ENCODE measurements at regions not wholly inside any gene's neighbourhood (a gene's known extent, or its start where the extent isn't known, plus 50 kb on each side); places are given as distances from the start of the nearest gene placed in this dataset.

GRCh38 chr10:62718585-62718984 is 85.9 kb upstream of the ADO start:
- Histone ChIP-seq H3K27me3 (ENCODE audit: control insufficient read depth in 1 of 2, insufficient read depth in 2 of 2, low read length in 2 of 2) (no peaks in the 10 kb centered on the region), H3K9me3 (ENCODE audit: control insufficient read depth in 2 of 2, insufficient read depth in 1 of 2, low read depth in 1 of 2, low read length in 1 of 2) (no peaks in the 10 kb centered on the region), H3K4me1 (ENCODE audit: control insufficient read depth in 2 of 2, insufficient read depth in 2 of 2, low read length in 1 of 2) (no peaks in the 10 kb centered on the region), H3K27ac (ENCODE audit: low read depth in 2 of 2, low read length in 1 of 2) (no peak overlapping the region), H3K36me3 (ENCODE audit: control insufficient read depth in 2 of 2, insufficient read depth in 2 of 2, low read length in 1 of 2) (no peaks in the 10 kb centered on the region), H3K4me3 (ENCODE audit: low read depth in 1 of 2, low read length in 2 of 2) (no peak overlapping the region)
- 64 to 77% methylated on average over 5 of the region's 5 CpGs for WGBS, 2 donors

DNA sequence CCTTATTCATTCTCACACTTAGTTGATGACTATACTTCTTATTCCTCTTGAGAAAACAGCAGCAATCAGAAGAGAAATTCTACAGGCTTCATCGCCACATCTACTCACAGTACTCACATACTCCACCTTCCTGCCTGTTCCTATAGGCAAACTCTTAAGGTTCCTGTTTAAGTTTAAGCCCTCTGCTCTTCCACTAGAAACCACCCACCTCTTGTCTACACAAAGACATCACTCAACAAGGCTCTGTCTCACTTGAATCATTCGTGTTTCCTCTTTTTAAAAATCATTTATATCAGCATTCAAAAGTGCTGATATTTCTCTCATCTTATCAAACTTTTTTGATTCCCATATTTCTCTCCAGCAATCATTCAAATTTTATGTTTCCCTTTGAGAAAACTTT is 85.5 kb upstream of the ADO start:
- H3K4me3 ChIP-seq (ENCODE audit: low read depth in 1 of 2, low read length in 2 of 2) = no peak overlapping the region
- H3K27ac ChIP-seq (ENCODE audit: low read depth in 2 of 2, low read length in 1 of 2) = no peak overlapping the region
- H3K4me1 ChIP-seq (ENCODE audit: control insufficient read depth in 2 of 2, insufficient read depth in 2 of 2, low read length in 1 of 2) = no peaks in the 10 kb centered on the region
- H3K27me3 ChIP-seq (ENCODE audit: control insufficient read depth in 1 of 2, insufficient read depth in 2 of 2, low read length in 2 of 2) = no peaks in the 10 kb centered on the region
- no peaks in the 10 kb centered on the region for H3K36me3 ChIP-seq (ENCODE audit: control insufficient read depth in 2 of 2, insufficient read depth in 2 of 2, low read length in 1 of 2)
- WGBS, 2 donors = 68 to 76% methylated on average over 2 of the region's 2 CpGs
- no peaks in the 10 kb centered on the region for H3K9me3 ChIP-seq (ENCODE audit: control insufficient read depth in 2 of 2, insufficient read depth in 1 of 2, low read depth in 1 of 2, low read length in 1 of 2)

- Histone ChIP-seq H3K9me3 (ENCODE audit: control insufficient read depth in 2 of 2, insufficient read depth in 1 of 2, low read depth in 1 of 2, low read length in 1 of 2) (no peaks in the 10 kb centered on the region), H3K36me3 (ENCODE audit: control insufficient read depth in 2 of 2, insufficient read depth in 2 of 2, low read length in 1 of 2) (no peaks in the 10 kb centered on the region), H3K27me3 (ENCODE audit: control insufficient read depth in 1 of 2, insufficient read depth in 2 of 2, low read length in 2 of 2) (no peaks in the 10 kb centered on the region), H3K4me1 (ENCODE audit: control insufficient read depth in 2 of 2, insufficient read depth in 2 of 2, low read length in 1 of 2) (no peaks in the 10 kb centered on the region), H3K4me3 (ENCODE audit: low read depth in 1 of 2, low read length in 2 of 2) (no peak overlapping the region), H3K27ac (ENCODE audit: low read depth in 2 of 2, low read length in 1 of 2) (no peak overlapping the region)
- WGBS, 2 donors = 85 to 87% methylated on average over 4 of the region's 4 CpGs
These were observed 82.8 kb upstream of the ADO start for GRCh38 chr10:62721687-62722086.

- Histone ChIP-seq H3K27ac (ENCODE audit: low read depth in 2 of 2, low read length in 1 of 2) (no peak overlapping the region), H3K4me1 (ENCODE audit: control insufficient read depth in 2 of 2, insufficient read depth in 2 of 2, low read length in 1 of 2) (no peaks in the 10 kb centered on the region), H3K36me3 (ENCODE audit: control insufficient read depth in 2 of 2, insufficient read depth in 2 of 2, low read length in 1 of 2) (no peaks in the 10 kb centered on the region), H3K4me3 (ENCODE audit: low read depth in 1 of 2, low read length in 2 of 2) (no peak overlapping the region), H3K9me3 (ENCODE audit: control insufficient read depth in 2 of 2, insufficient read depth in 1 of 2, low read depth in 1 of 2, low read length in 1 of 2) (no peaks in the 10 kb centered on the region), H3K27me3 (ENCODE audit: control insufficient read depth in 1 of 2, insufficient read depth in 2 of 2, low read length in 2 of 2) (no peaks in the 10 kb centered on the region)
These were observed 81.1 kb upstream of the ADO start for GRCh38 chr10:62723375-62723774.

- WGBS, 2 donors = 89 to 90% methylated on average over 7 of the region's 7 CpGs
- Histone ChIP-seq H3K4me3 (ENCODE audit: low read depth in 1 of 2, low read length in 2 of 2) (no peak overlapping the region), H3K36me3 (ENCODE audit: control insufficient read depth in 2 of 2, insufficient read depth in 2 of 2, low read length in 1 of 2) (no peaks in the 10 kb centered on the region), H3K27ac (ENCODE audit: low read depth in 2 of 2, low read length in 1 of 2) (no peak overlapping the region), H3K27me3 (ENCODE audit: control insufficient read depth in 1 of 2, insufficient read depth in 2 of 2, low read length in 2 of 2) (no peaks in the 10 kb centered on the region), H3K4me1 (ENCODE audit: control insufficient read depth in 2 of 2, insufficient read depth in 2 of 2, low read length in 1 of 2) (no peaks in the 10 kb centered on the region), H3K9me3 (ENCODE audit: control insufficient read depth in 2 of 2, insufficient read depth in 1 of 2, low read depth in 1 of 2, low read length in 1 of 2) (no peaks in the 10 kb centered on the region)
These were observed 80.1 kb upstream of the ADO start for GRCh38 chr10:62724465-62724864.

DNA sequence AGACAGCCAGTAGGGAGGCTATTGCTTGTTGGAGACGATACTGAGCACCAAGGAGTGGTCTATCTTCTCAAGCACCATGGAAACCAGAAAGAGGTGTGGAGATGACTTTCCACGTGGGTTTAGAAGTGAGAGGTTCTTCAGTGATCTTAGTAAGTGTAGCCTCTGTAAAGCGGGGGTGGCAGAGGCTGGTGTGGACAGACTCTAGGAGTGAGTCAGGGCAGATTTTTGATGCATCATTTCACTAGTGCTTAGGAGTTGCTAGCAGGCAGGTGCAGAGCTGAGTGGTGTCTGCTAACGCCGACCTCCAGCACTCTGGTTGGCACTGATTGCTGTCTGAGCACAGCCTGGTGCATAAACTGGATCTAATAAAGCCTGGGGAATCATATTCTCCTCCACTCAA is 78.4 kb upstream of the ADO start:
- no peak overlapping the region for H3K27ac ChIP-seq (ENCODE audit: low read depth in 2 of 2, low read length in 1 of 2)
- H3K9me3 ChIP-seq (ENCODE audit: control insufficient read depth in 2 of 2, insufficient read depth in 1 of 2, low read depth in 1 of 2, low read length in 1 of 2) = no peaks in the 10 kb centered on the region
- H3K36me3 ChIP-seq (ENCODE audit: control insufficient read depth in 2 of 2, insufficient read depth in 2 of 2, low read length in 1 of 2) = no peaks in the 10 kb centered on the region
- H3K4me3 ChIP-seq (ENCODE audit: low read depth in 1 of 2, low read length in 2 of 2) = no peak overlapping the region
- 67 to 69% methylated on average over 5 of the region's 5 CpGs for WGBS, 2 donors
- no peaks in the 10 kb centered on the region for H3K4me1 ChIP-seq (ENCODE audit: control insufficient read depth in 2 of 2, insufficient read depth in 2 of 2, low read length in 1 of 2)
- H3K27me3 ChIP-seq (ENCODE audit: control insufficient read depth in 1 of 2, insufficient read depth in 2 of 2, low read length in 2 of 2) = no peaks in the 10 kb centered on the region

GRCh38 chr10:62726638-62727037 is 77.9 kb upstream of the ADO start:
- Histone ChIP-seq H3K27me3 (ENCODE audit: control insufficient read depth in 1 of 2, insufficient read depth in 2 of 2, low read length in 2 of 2) (no peaks in the 10 kb centered on the region), H3K9me3 (ENCODE audit: control insufficient read depth in 2 of 2, insufficient read depth in 1 of 2, low read depth in 1 of 2, low read length in 1 of 2) (no peaks in the 10 kb centered on the region), H3K4me3 (ENCODE audit: low read depth in 1 of 2, low read length in 2 of 2) (no peak overlapping the region), H3K36me3 (ENCODE audit: control insufficient read depth in 2 of 2, insufficient read depth in 2 of 2, low read length in 1 of 2) (no peaks in the 10 kb centered on the region), H3K4me1 (ENCODE audit: control insufficient read depth in 2 of 2, insufficient read depth in 2 of 2, low read length in 1 of 2) (no peaks in the 10 kb centered on the region), H3K27ac (ENCODE audit: low read depth in 2 of 2, low read length in 1 of 2) (no peak overlapping the region)
- WGBS, 2 donors = 73 to 82% methylated on average over 2 of the region's 2 CpGs

GRCh38 chr10:62727934-62728333 is 76.6 kb upstream of the ADO start:
- Histone ChIP-seq H3K9me3 (ENCODE audit: control insufficient read depth in 2 of 2, insufficient read depth in 1 of 2, low read depth in 1 of 2, low read length in 1 of 2) (no peaks in the 10 kb centered on the region), H3K4me3 (ENCODE audit: low read depth in 1 of 2, low read length in 2 of 2) (no peak overlapping the region), H3K27ac (ENCODE audit: low read depth in 2 of 2, low read length in 1 of 2) (no peak overlapping the region), H3K4me1 (ENCODE audit: control insufficient read depth in 2 of 2, insufficient read depth in 2 of 2, low read length in 1 of 2) (no peaks in the 10 kb centered on the region), H3K27me3 (ENCODE audit: control insufficient read depth in 1 of 2, insufficient read depth in 2 of 2, low read length in 2 of 2) (no peaks in the 10 kb centered on the region), H3K36me3 (ENCODE audit: control insufficient read depth in 2 of 2, insufficient read depth in 2 of 2, low read length in 1 of 2) (no peaks in the 10 kb centered on the region)
- 93 to 95% methylated on average over 2 of the region's 2 CpGs for WGBS, 2 donors

DNA sequence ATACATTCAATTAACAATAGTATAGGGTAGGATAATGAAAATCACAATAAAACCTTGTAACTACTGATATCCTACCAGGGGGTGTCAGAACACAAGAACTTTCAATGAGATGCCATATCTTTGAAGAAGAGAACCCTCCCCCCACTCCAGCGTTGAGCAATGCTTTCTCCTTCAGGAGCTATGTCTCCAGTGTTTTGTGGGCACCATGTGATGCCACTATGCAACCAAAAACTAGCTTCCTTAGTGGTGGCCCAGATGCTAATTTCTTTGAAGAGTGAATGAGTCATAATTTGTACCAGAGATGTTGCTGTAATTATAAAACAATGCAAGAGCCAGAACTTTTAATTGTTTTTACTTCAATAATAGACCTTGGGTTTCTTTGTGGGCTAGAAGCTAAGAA is 76.0 kb upstream of the ADO start:
- 76 to 79% methylated on average over 1 of the region's 1 CpG for WGBS, 2 donors

DNA sequence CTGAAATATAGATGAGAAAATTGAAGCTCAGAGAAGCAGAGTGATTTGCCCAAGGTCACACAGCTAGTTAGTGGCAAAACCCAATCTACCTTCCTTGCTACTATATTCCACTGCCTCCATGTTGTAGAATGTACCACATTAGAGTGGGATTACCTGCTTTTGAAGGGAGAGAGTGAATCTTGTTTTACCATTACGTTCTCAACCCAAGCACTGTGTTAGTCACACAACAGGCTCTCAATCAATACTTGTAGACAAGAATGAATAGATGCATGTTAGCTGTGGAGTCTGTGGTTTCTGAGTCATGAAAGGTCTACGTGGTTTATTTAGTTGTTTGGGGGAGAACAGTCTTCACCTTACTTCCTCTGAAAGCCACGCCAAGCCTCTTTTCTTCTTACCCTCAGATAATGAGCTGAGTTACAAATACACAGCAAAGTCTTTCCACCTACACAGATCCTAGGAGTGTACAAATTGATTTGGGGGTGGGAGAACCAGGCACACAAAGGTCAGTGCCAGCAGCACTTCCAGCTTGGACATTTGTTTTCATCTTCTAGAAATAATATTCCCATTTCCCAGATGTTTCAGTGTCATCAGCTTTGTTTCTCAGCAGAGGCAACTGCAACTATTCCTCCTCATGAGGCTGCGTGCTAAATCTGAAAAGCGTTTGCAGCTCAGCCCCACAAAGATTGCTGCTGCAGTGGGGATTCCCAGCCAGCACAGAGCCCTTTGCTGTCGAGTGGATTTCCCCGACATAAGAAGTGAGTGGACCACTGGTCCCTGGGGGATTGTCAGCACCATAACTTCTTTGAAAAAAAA is 71.5 kb upstream of the ADO start:
- Histone ChIP-seq H3K27ac (ENCODE audit: low read depth in 2 of 2, low read length in 1 of 2) (no peak overlapping the region), H3K36me3 (ENCODE audit: control insufficient read depth in 2 of 2, insufficient read depth in 2 of 2, low read length in 1 of 2) (no peaks in the 10 kb centered on the region), H3K4me1 (ENCODE audit: control insufficient read depth in 2 of 2, insufficient read depth in 2 of 2, low read length in 1 of 2) (no peaks in the 10 kb centered on the region), H3K4me3 (ENCODE audit: low read depth in 1 of 2, low read length in 2 of 2) (no peak overlapping the region), H3K27me3 (ENCODE audit: control insufficient read depth in 1 of 2, insufficient read depth in 2 of 2, low read length in 2 of 2) (no peaks in the 10 kb centered on the region), H3K9me3 (ENCODE audit: control insufficient read depth in 2 of 2, insufficient read depth in 1 of 2, low read depth in 1 of 2, low read length in 1 of 2) (no peaks in the 10 kb centered on the region)
- 57 to 58% methylated on average over 7 of the region's 7 CpGs for WGBS, 2 donors

More for the DNA sequence above, 76.0 kb upstream of the ADO start:
- no peak overlapping the region for H3K27ac ChIP-seq (ENCODE audit: low read depth in 2 of 2, low read length in 1 of 2)
- no peaks in the 10 kb centered on the region for H3K9me3 ChIP-seq (ENCODE audit: control insufficient read depth in 2 of 2, insufficient read depth in 1 of 2, low read depth in 1 of 2, low read length in 1 of 2)
- no peak overlapping the region for H3K4me3 ChIP-seq (ENCODE audit: low read depth in 1 of 2, low read length in 2 of 2)
- no peaks in the 10 kb centered on the region for H3K27me3 ChIP-seq (ENCODE audit: control insufficient read depth in 1 of 2, insufficient read depth in 2 of 2, low read length in 2 of 2)
- H3K36me3 ChIP-seq (ENCODE audit: control insufficient read depth in 2 of 2, insufficient read depth in 2 of 2, low read length in 1 of 2) = no peaks in the 10 kb centered on the region
- no peaks in the 10 kb centered on the region for H3K4me1 ChIP-seq (ENCODE audit: control insufficient read depth in 2 of 2, insufficient read depth in 2 of 2, low read length in 1 of 2)
